IMR-90 (cell line): ENCODE measurements at regions not wholly inside any gene's neighbourhood (a gene's known extent, or its start where the extent isn't known, plus 50 kb on each side); places are given as distances from the start of the nearest gene placed in this dataset.

Source experiments
- ATAC-seq: fragments of 200-7000 bp; cut with Tn5 transposase; 2 replicates; pipeline ENCODE4 v1.9.1; 2020; ENCODE audit warnings: low read depth, mild to moderate bottlenecking, moderate library complexity
- BruUV-seq: library from RNA; stranded (reverse); fragments of 400-500 nt; replicated peaks from 2 replicates; lab custom pipeline; 2021; lab: Mats Ljungman, UMichigan
- CTCF ChIA-PET: fragments of 300-600 bp; formaldehyde crosslinking; extraction: SDS; loops from one replicate; lab custom pipeline; 2021; ENCODE audit warnings: antibody characterized with exemption; lab: Yijun Ruan, JAX
- POLR2A ChIA-PET: fragments of 300-600 bp; sonication (Branson Sonifier 250); formaldehyde crosslinking; loops from one replicate; lab custom pipeline; 2022; ENCODE audit warnings: antibody characterized with exemption; ENCODE audit not compliant: unreplicated experiment; lab: Charles Lee
- DNase-seq: peaks from one replicate; pipeline ENCODE4 v3.0.0; 2013
- H2AFZ ChIP-seq: replicated peaks from 2 replicates; pipeline ENCODE3; 2013; ENCODE audit warnings: low read length, mild to moderate bottlenecking; ENCODE audit not compliant: poor library complexity
- H2AK5ac ChIP-seq: 2 replicates; pipeline ENCODE4 v1.6.1; 2013; ENCODE audit warnings: low read depth, low read length, inconsistent platforms
- H2AK9ac ChIP-seq: replicated peaks from 2 replicates; pipeline ENCODE3; 2013; ENCODE audit warnings: mild to moderate bottlenecking, low read depth, low read length, moderate library complexity; ENCODE audit not compliant: poor library complexity
- H2BK120ac ChIP-seq: 2 replicates; pipeline ENCODE4 v1.6.1; 2013; ENCODE audit warnings: low read depth, low read length, inconsistent platforms
- H2BK15ac ChIP-seq: 3 replicates; pipeline ENCODE4 v1.6.1; 2013; ENCODE audit warnings: low read depth, low read length, inconsistent platforms
- H2BK20ac ChIP-seq: 2 replicates; pipeline ENCODE4 v1.6.1; 2013; ENCODE audit warnings: low read depth, mild to moderate bottlenecking, inconsistent platforms, low read length, moderate library complexity
- H2BK5ac ChIP-seq: 2 replicates; pipeline ENCODE4 v1.6.1; 2013; ENCODE audit warnings: mild to moderate bottlenecking, low read depth, low read length, inconsistent platforms; ENCODE audit not compliant: poor library complexity, severe bottlenecking
- H3K14ac ChIP-seq: replicated peaks from 2 replicates; pipeline ENCODE4 v1.6.1; 2013; ENCODE audit warnings: low read depth, low read length, inconsistent platforms
- H3K18ac ChIP-seq: 2 replicates; pipeline ENCODE4 v1.6.1; 2013; ENCODE audit warnings: low read depth, low read length, control low read depth
- H3K23ac ChIP-seq: 2 replicates; pipeline ENCODE4 v1.6.1; 2013; ENCODE audit warnings: low read depth, low read length, inconsistent platforms
- H3K27ac ChIP-seq: 2 replicates; pipeline ENCODE4 v1.5.1; 2013; ENCODE audit warnings: mild to moderate bottlenecking, control low read depth, low read length; ENCODE audit not compliant: insufficient read depth
- H3K27me3 ChIP-seq: 2 replicates; pipeline ENCODE4 v1.6.1; 2013; ENCODE audit warnings: low read length; ENCODE audit not compliant: control insufficient read depth, insufficient read depth
- H3K36me3 ChIP-seq: 2 replicates; pipeline ENCODE4 v1.6.1; 2013; ENCODE audit warnings: low read length, mixed read lengths; ENCODE audit not compliant: control insufficient read depth, insufficient read depth
- H3K4ac ChIP-seq: 2 replicates; pipeline ENCODE4 v1.6.1; 2013; ENCODE audit warnings: low read depth, low read length, inconsistent platforms
- H3K4me1 ChIP-seq: 2 replicates; pipeline ENCODE4 v1.6.1; 2013; ENCODE audit warnings: low read length, mixed read lengths; ENCODE audit not compliant: control insufficient read depth, insufficient read depth
- H3K4me2 ChIP-seq: 2 replicates; pipeline ENCODE4 v1.6.1; 2013; ENCODE audit warnings: low read depth, mild to moderate bottlenecking, control low read depth, low read length, moderate library complexity
- H3K4me3 ChIP-seq: 2 replicates; pipeline ENCODE4 v1.5.1; 2013; ENCODE audit warnings: low read depth, mild to moderate bottlenecking, control low read depth, low read length, moderate library complexity; ENCODE audit not compliant: insufficient read depth
- H3K56ac ChIP-seq: 2 replicates; pipeline ENCODE4 v1.6.1; 2013; ENCODE audit warnings: low read length, inconsistent platforms; ENCODE audit not compliant: insufficient read depth; ENCODE audit errors: extremely low read depth
- H3K79me1 ChIP-seq, 2 experiments: 2 replicates each; pipeline ENCODE4 v1.6.1; 2013; ENCODE audit warnings: low read length in 2 of 2, inconsistent platforms in 1 of 2, low read depth in 1 of 2
- H3K9ac ChIP-seq: 2 replicates; pipeline ENCODE4 v1.6.1; 2013; ENCODE audit warnings: low read depth, low read length, control low read depth
- H3K9me1 ChIP-seq: 2 replicates; pipeline ENCODE4 v1.6.1; 2013; ENCODE audit warnings: low read length, inconsistent platforms; ENCODE audit not compliant: insufficient read depth
- H3K9me3 ChIP-seq: 2 replicates; pipeline ENCODE4 v1.6.1; 2013; ENCODE audit warnings: low read length; ENCODE audit not compliant: control insufficient read depth, insufficient read depth
- H4K20me1 ChIP-seq: 2 replicates; pipeline ENCODE4 v1.6.1; 2013; ENCODE audit warnings: low read length, inconsistent platforms; ENCODE audit not compliant: insufficient read depth
- H4K5ac ChIP-seq: 2 replicates; pipeline ENCODE4 v1.6.1; 2013; ENCODE audit warnings: mild to moderate bottlenecking, low read depth, low read length, control low read depth
- H4K8ac ChIP-seq, 2 experiments: 2 replicates each; pipeline ENCODE4 v1.6.1; 2013; ENCODE audit warnings: low read depth in 2 of 2, low read length in 2 of 2, control low read depth in 1 of 2, inconsistent platforms in 1 of 2
- H4K91ac ChIP-seq: 2 replicates; pipeline ENCODE4 v1.6.1; 2013; ENCODE audit warnings: low read depth, low read length, inconsistent platforms; ENCODE audit not compliant: insufficient read depth
- BHLHE40 ChIP-seq: fragments of 150-350 bp; IDR thresholded peaks from 2 replicates; pipeline ENCODE4 v1.6.1; 2016; ENCODE audit warnings: mild to moderate bottlenecking, low read depth, low read length
- CEBPB ChIP-seq: IDR thresholded peaks from 2 replicates; pipeline ENCODE4 v1.6.1; 2012; ENCODE audit warnings: low read depth, low read length, improper control_type of control experiment
- CHD1 ChIP-seq: IDR thresholded peaks from 2 replicates; pipeline ENCODE4 v1.6.1; 2012; ENCODE audit warnings: low read depth, low read length, improper control_type of control experiment
- CTCF ChIP-seq: conservative IDR thresholded peaks from 2 replicates; pipeline ENCODE4 v1.5.1; 2012; ENCODE audit warnings: mild to moderate bottlenecking, low read depth, low read length, improper control_type of control experiment
- FOS ChIP-seq: fragments of 150-350 bp; IDR thresholded peaks from 2 replicates; pipeline ENCODE4 v1.6.1; 2016; ENCODE audit warnings: low read depth, low read length
- MAFK ChIP-seq: IDR thresholded peaks from 2 replicates; pipeline ENCODE4 v1.6.1; 2012; ENCODE audit warnings: low read depth, low read length, improper control_type of control experiment
- MAZ ChIP-seq: IDR thresholded peaks from 2 replicates; pipeline ENCODE4 v1.6.1; 2012; ENCODE audit warnings: low read depth, mild to moderate bottlenecking, low read length, improper control_type of control experiment, moderate library complexity, borderline replicate concordance
- MXI1 ChIP-seq: IDR thresholded peaks from 2 replicates; pipeline ENCODE4 v1.6.1; 2012; ENCODE audit warnings: low read depth, mild to moderate bottlenecking, low read length, moderate library complexity, borderline replicate concordance
- NFE2L2 ChIP-seq: fragments of 150-350 bp; IDR thresholded peaks from 2 replicates; pipeline ENCODE4 v1.6.1; 2016; ENCODE audit warnings: low read depth, mild to moderate bottlenecking, low read length
- POLR2A ChIP-seq: IDR thresholded peaks from 2 replicates; pipeline ENCODE4 v1.6.1; 2012; ENCODE audit warnings: mild to moderate bottlenecking, low read depth, low read length
- RCOR1 ChIP-seq: IDR thresholded peaks from 2 replicates; pipeline ENCODE4 v1.6.1; 2012; ENCODE audit warnings: mild to moderate bottlenecking, low read length, improper control_type of control experiment; ENCODE audit not compliant: insufficient replicate concordance
- RFX5 ChIP-seq: IDR thresholded peaks from 2 replicates; pipeline ENCODE4 v1.8.0; 2012; ENCODE audit warnings: low read depth, mild to moderate bottlenecking, low read length, moderate library complexity
- SMC3 ChIP-seq: fragments of 150-350 bp; IDR thresholded peaks from 2 replicates; pipeline ENCODE4 v1.6.1; 2016; ENCODE audit warnings: low read depth, mild to moderate bottlenecking, antibody characterized with exemption, low read length, moderate library complexity
- WGBS, 2 experiments: methylation state at CpG; one replicate each; pipeline versions ENCODE4 v1.1.5 to v1.1.7; 2013; ENCODE audit warnings: missing lambda C conversion rate in 2 of 2; ENCODE audit not compliant: insufficient read length in 1 of 2; ENCODE audit errors: extremely low coverage in 2 of 2; 5-methylcytosine and 5-hydroxymethylcytosine counted together
- dilution Hi-C: fragments of 300-500 bp; cut with HindIII; formaldehyde crosslinking; loops from one replicate; pipeline ENCODE4 v1.14.3; 2018; ENCODE audit warnings: low sequenced_read_pairs; ENCODE audit not compliant: unreplicated experiment
- in situ Hi-C: fragments of 300-500 bp; cut with MboI; formaldehyde crosslinking; loops from 3 replicates; pipeline ENCODE4 v1.14.3; 2019; ENCODE audit warnings: low sequenced_read_pairs, inconsistent platforms, mixed read lengths
- intact Hi-C: fragments of 100-400 bp; cut with micrococcal nuclease; formaldehyde crosslinking; loops from 2 replicates; pipeline ENCODE4 v1.10.0; 2022
- TF ChIP-seq, protein P1 (sequence below): fragments of 150-350 bp; IDR thresholded peaks from 2 replicates; pipeline ENCODE4 v1.6.1; 2017; ENCODE audit warnings: mild to moderate bottlenecking, antibody characterized with exemption, low read length, low read depth

DNA sequence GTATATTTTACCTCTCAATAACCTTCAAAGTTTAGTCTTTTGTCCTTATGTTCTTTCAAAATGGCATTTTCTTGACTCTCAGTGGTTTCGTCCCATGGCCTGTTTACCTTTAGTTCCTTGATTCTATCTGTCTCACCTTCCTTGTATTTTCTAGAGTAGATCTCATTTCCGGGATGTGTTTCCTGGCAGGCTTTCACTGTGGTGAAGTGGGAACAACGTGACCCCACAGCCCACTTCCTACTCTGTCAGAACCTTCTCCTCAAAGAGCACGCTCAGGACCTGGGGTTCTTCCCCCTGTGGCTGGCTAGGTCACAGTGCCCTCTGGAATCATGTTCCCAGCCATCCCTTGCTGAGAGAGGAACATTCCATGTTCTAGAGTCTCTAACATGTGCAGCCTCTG, 129.9 kb upstream of the ZNF32 start (continued):
- TF ChIP-seq RFX5: no peak
- no peak for TF ChIP-seq MAZ
- no peak for TF ChIP-seq MAFK

GRCh38 chr10:43775384-43775783, 126.7 kb upstream of the ZNF32 start:
- H2AFZ ChIP-seq: no peak overlapping the region
- H2BK20ac ChIP-seq: no peak overlapping the region
- no peaks in the 10 kb centered on the region for H3K4me1 ChIP-seq
- no peak for ATAC-seq
- 80% methylated on average over 3 of the region's 12 CpGs; no CpG with 5 or more reads in 1 of the 2 experiments for WGBS, 2 experiments
- no peaks in the 10 kb centered on the region for H3K9me3 ChIP-seq
- H3K9me1 ChIP-seq: no peaks in the 10 kb centered on the region
- no peak overlapping the region for H3K18ac ChIP-seq
- H3K27ac ChIP-seq: no peak overlapping the region
- H3K4ac ChIP-seq: no peak overlapping the region
- H3K79me1 ChIP-seq: no peaks in the 10 kb centered on the region
- no peak overlapping the region for H3K56ac ChIP-seq
- H2BK15ac ChIP-seq: no peak overlapping the region
- in situ Hi-C loops: no loop called here
- intact Hi-C loops: no loop called here
- H2BK120ac ChIP-seq: no peak overlapping the region
- TF ChIP-seq MAFK (no peak), BHLHE40 (no peak), NFE2L2 (no peak), CEBPB (no peak), MXI1 (no peak), CHD1 (no peak), RCOR1 (no peak), POLR2A (no peak), SMC3 (no peak), MAZ (no peak), CTCF (no peak), RFX5 (no peak), FOS (no peak)
- TF ChIP-seq, protein P1, sequence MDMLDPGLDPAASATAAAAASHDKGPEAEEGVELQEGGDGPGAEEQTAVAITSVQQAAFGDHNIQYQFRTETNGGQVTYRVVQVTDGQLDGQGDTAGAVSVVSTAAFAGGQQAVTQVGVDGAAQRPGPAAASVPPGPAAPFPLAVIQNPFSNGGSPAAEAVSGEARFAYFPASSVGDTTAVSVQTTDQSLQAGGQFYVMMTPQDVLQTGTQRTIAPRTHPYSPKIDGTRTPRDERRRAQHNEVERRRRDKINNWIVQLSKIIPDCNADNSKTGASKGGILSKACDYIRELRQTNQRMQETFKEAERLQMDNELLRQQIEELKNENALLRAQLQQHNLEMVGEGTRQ: no peak
- BruUV-seq: no TSS peak
- no peak overlapping the region for H4K8ac ChIP-seq
- no peak overlapping the region for H4K5ac ChIP-seq
- dilution Hi-C loops: no loop called here
- ChIA-PET POLR2A (no interaction called here), CTCF (no interaction called here)
- H3K4me2 ChIP-seq: no peak overlapping the region
- H3K23ac ChIP-seq: no peak overlapping the region
- H3K14ac ChIP-seq: no peak overlapping the region
- no peak overlapping the region for H2BK5ac ChIP-seq
- H4K20me1 ChIP-seq: no peaks in the 10 kb centered on the region
- no peak overlapping the region for H2AK9ac ChIP-seq
- H2AK5ac ChIP-seq: no peak overlapping the region
- no peaks in the 10 kb centered on the region; the same call in 1 of the 2 replicates for H3K27me3 ChIP-seq
- no peak for DNase-seq
- no peak overlapping the region for H4K91ac ChIP-seq
- H3K9ac ChIP-seq: no peak overlapping the region
- no peaks in the 10 kb centered on the region for H3K36me3 ChIP-seq
- no peak overlapping the region for H3K4me3 ChIP-seq
